ENCODE measurements at regions not wholly inside any gene's neighbourhood (a gene's known extent, or its start where the extent isn't known, plus 50 kb on each side); places are given as distances from the start of the nearest gene placed in this dataset.

GRCh38 chr6:148144917-148145521 lies 197.6 kb upstream of the SASH1 start:
- peak in 49 of 56 donors; percentile 1 to 84 (median 35) for DNase-seq

GRCh38 chr6:148146717-148147462 lies 195.7 kb upstream of the SASH1 start:
- DNase-seq = no peak

- DNase-seq = no peak
Measured at GRCh38 chr6:148147463-148147830, 195.2 kb upstream of the SASH1 start.

GRCh38 chr6:148151896-148152643 lies 190.6 kb upstream of the SASH1 start:
- no peak for DNase-seq

- no peak for DNase-seq
Measured at GRCh38 chr6:148154668-148155067, 188.0 kb upstream of the SASH1 start.

- no peak for DNase-seq
Measured at GRCh38 chr6:148155293-148155692, 187.3 kb upstream of the SASH1 start.

GRCh38 chr6:148157841-148158240 lies 184.8 kb upstream of the SASH1 start:
- DNase-seq = no peak

GRCh38 chr6:148164645-148165044 lies 178.0 kb upstream of the SASH1 start:
- no peak for DNase-seq

GRCh38 chr6:148166339-148166968 lies 176.2 kb upstream of the SASH1 start:
- no peak for DNase-seq

- DNase-seq = no peak
Measured at GRCh38 chr6:148169706-148170105, 172.9 kb upstream of the SASH1 start.

- DNase-seq = no peak
Measured at GRCh38 chr6:148170286-148170685, 172.4 kb upstream of the SASH1 start.

- DNase-seq = no peak
Measured at GRCh38 chr6:148173548-148173947, 169.1 kb upstream of the SASH1 start.

- no peak for DNase-seq
Measured at GRCh38 chr6:148175550-148176188, 167.0 kb upstream of the SASH1 start.

- peak in 40 of 56 donors; percentile 1 to 69 (median 23) for DNase-seq
Measured at GRCh38 chr6:148177589-148178233, 164.9 kb upstream of the SASH1 start.

GRCh38 chr6:148179786-148180185 lies 162.9 kb upstream of the SASH1 start:
- peak in 16 of 56 donors; percentile 1 to 29 (median 6) for DNase-seq

GRCh38 chr6:148182378-148182777 lies 160.3 kb upstream of the SASH1 start:
- DNase-seq = no peak

GRCh38 chr6:148183776-148184175 lies 158.9 kb upstream of the SASH1 start:
- DNase-seq = no peak

- DNase-seq = no peak
Measured at GRCh38 chr6:148186916-148187315, 155.7 kb upstream of the SASH1 start.

- no peak for DNase-seq
Measured at GRCh38 chr6:148192310-148192709, 150.3 kb upstream of the SASH1 start.

- DNase-seq = no peak
Measured at GRCh38 chr6:148193063-148193680, 149.5 kb upstream of the SASH1 start.

All from nucleus accumbens (tissue), 56 donors.